HG03565 (cell line): ENCODE measurements at regions not wholly inside any gene's neighbourhood (a gene's known extent, or its start where the extent isn't known, plus 50 kb on each side); places are given as distances from the start of the nearest gene placed in this dataset.

Experiments
- ATAC-seq: cut with Tn5 transposase; IDR thresholded peaks from one replicate; pipeline ENCODE4 v1.9.1; 2021; ENCODE audit warnings: mild to moderate bottlenecking, moderate library complexity; ENCODE audit not compliant: unreplicated experiment

- ATAC-seq: no peak
Measured at GRCh38 chr10:94043431-94043990, 49.8 kb downstream of the PLCE1 start.

- ATAC-seq: no peak
Measured at GRCh38 chr10:94046098-94046497, 52.4 kb downstream of the PLCE1 start.

- ATAC-seq: no peak
Measured at GRCh38 chr10:94047293-94047692, 53.6 kb downstream of the PLCE1 start.

- ATAC-seq: no peak
Measured at GRCh38 chr10:94049911-94050310, 56.2 kb downstream of the PLCE1 start.

- no peak for ATAC-seq
Measured at GRCh38 chr10:94052281-94052680, 58.5 kb downstream of the PLCE1 start.

- ATAC-seq: no peak
Measured at GRCh38 chr10:94052866-94053791, 59.4 kb downstream of the PLCE1 start.

GRCh38 chr10:94059178-94059883, 65.6 kb downstream of the PLCE1 start:
- ATAC-seq: no peak

GRCh38 chr10:94061026-94061425, 67.3 kb downstream of the PLCE1 start:
- no peak for ATAC-seq

GRCh38 chr10:94062611-94063010, 68.9 kb downstream of the PLCE1 start:
- ATAC-seq: no peak

- no peak for ATAC-seq
Measured at GRCh38 chr10:94065362-94065761, 71.6 kb downstream of the PLCE1 start.

- no peak for ATAC-seq
Measured at GRCh38 chr10:94065787-94066186, 72.1 kb downstream of the PLCE1 start.

GRCh38 chr10:94066411-94066810, 72.7 kb downstream of the PLCE1 start:
- no peak for ATAC-seq

GRCh38 chr10:94069884-94070283, 76.2 kb downstream of the PLCE1 start:
- no peak for ATAC-seq

- ATAC-seq: no peak
Measured at GRCh38 chr10:94074462-94074861, 80.7 kb downstream of the PLCE1 start.

- no peak for ATAC-seq
Measured at GRCh38 chr10:94075506-94075905, 81.8 kb downstream of the PLCE1 start.

GRCh38 chr10:94076325-94076841, 82.7 kb downstream of the PLCE1 start:
- ATAC-seq: no peak

- ATAC-seq: no peak
Measured at GRCh38 chr10:94077042-94077441, 83.3 kb downstream of the PLCE1 start.

GRCh38 chr10:94080108-94080507, 86.4 kb downstream of the PLCE1 start:
- no peak for ATAC-seq

- ATAC-seq: no peak
Measured at GRCh38 chr10:94083662-94084265, 90.0 kb downstream of the PLCE1 start.

GRCh38 chr10:94084344-94084743, 90.6 kb downstream of the PLCE1 start:
- no peak for ATAC-seq

- ATAC-seq: no peak
Measured at GRCh38 chr10:94085288-94085687, 91.6 kb downstream of the PLCE1 start.
